ENCODE measurements at regions not wholly inside any gene's neighbourhood (a gene's known extent, or its start where the extent isn't known, plus 50 kb on each side); places are given as distances from the start of the nearest gene placed in this dataset.

DNA sequence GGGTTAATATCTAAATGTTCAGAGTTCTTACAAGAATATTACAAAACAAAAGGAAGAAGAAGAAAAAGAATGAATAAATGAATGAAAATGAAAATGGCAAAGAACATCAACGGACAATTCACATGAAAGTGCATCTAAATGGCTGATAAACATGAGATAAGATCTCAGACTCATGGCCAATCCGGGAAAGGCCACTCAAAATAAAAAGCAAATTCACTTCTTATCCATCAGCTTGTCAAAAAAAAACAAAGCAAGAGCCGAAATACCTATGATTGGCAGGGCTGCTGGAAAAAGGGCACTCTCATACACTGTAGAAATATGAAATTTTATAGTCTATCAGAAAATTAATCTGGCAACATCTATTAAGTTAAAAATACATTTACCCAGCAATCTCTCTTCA lies 103.6 kb upstream of the EDEM3 start:
- TF ChIP-seq YY1 (IDR thresholded peaks at IDR 0.05; ENCODE audit: extremely low read depth, insufficient replicate concordance, low read depth, low read length) (no peak), EGR1 (IDR thresholded peaks at IDR 0.05; ENCODE audit: low read depth) (no peak), FOSL1 (IDR thresholded peaks at IDR 0.05; ENCODE audit: low read depth) (no peak), ZFX (IDR thresholded peaks at IDR 0.05) (no peak), EZH2phosphoT487 (IDR thresholded peaks at IDR 0.05; ENCODE audit: borderline replicate concordance) (no peak), POLR2AphosphoS5 (IDR thresholded peaks at IDR 0.05; ENCODE audit: low read depth, low read length) (no peak)
- TF ChIP-seq, protein P1, sequence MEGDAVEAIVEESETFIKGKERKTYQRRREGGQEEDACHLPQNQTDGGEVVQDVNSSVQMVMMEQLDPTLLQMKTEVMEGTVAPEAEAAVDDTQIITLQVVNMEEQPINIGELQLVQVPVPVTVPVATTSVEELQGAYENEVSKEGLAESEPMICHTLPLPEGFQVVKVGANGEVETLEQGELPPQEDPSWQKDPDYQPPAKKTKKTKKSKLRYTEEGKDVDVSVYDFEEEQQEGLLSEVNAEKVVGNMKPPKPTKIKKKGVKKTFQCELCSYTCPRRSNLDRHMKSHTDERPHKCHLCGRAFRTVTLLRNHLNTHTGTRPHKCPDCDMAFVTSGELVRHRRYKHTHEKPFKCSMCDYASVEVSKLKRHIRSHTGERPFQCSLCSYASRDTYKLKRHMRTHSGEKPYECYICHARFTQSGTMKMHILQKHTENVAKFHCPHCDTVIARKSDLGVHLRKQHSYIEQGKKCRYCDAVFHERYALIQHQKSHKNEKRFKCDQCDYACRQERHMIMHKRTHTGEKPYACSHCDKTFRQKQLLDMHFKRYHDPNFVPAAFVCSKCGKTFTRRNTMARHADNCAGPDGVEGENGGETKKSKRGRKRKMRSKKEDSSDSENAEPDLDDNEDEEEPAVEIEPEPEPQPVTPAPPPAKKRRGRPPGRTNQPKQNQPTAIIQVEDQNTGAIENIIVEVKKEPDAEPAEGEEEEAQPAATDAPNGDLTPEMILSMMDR (IDR thresholded peaks at IDR 0.05 in 2 of 3, conservative IDR thresholded peaks at IDR 0.05 in 1 of 3; ENCODE audit: borderline replicate concordance in 1 of 3, insufficient read depth in 1 of 3, low read depth in 2 of 3, low read length in 2 of 3) = no peak
- H3K9ac ChIP-seq (ENCODE audit: low read length) = no peak overlapping the region
- POLR2A ChIA-PET = no interaction called here
- no peak overlapping the region for H3K4me2 ChIP-seq (ENCODE audit: low read length)
- DNase-seq (ENCODE audit: low read depth, low spot score) (no peak), ATAC-seq (no peak)
- no peak overlapping the region for H3K4me3 ChIP-seq (replicated peaks in 1 of 2; ENCODE audit: low read depth in 1 of 2, low read length in 2 of 2)
- RAD21 ChIA-PET (ENCODE audit: low non-redundant PET in 1 of 2, low total read pairs in 2 of 2, uncharacterized antibody in 2 of 2, unreplicated experiment in 2 of 2) = no interaction called here
- H3K9me3 ChIP-seq (ENCODE audit: control insufficient read depth in 1 of 2, insufficient read depth in 1 of 2, low read depth in 1 of 2, low read length in 2 of 2) = no peaks in the 10 kb centered on the region
- H3K79me2 ChIP-seq (ENCODE audit: insufficient read depth, low read length) = no peaks in the 10 kb centered on the region
- no TSS peak for BruUV-seq (replicated peaks)
- H3K27ac ChIP-seq (ENCODE audit: low read depth, low read length) = no peak overlapping the region
- 0 out of 2 replicates have a peak, but pooled peaks cover 5% of the 10 kb centered on the region for H3K27me3 ChIP-seq (ENCODE audit: insufficient read depth, low read length)
- H3K9me2 ChIP-seq (ENCODE audit: insufficient read depth) = no peaks in the 10 kb centered on the region
- no peaks in the 10 kb centered on the region for H3K4me1 ChIP-seq (ENCODE audit: control insufficient read depth in 1 of 2, insufficient read depth in 2 of 2, low read length in 2 of 2)
- intact Hi-C loops (cut with micrococcal nuclease) = no loop called here
- H3K36me3 ChIP-seq (ENCODE audit: control insufficient read depth in 1 of 2, insufficient read depth in 2 of 2, low read length in 2 of 2) = no peaks in the 10 kb centered on the region
- CTCF ChIA-PET = no interaction called here
- no peaks in the 10 kb centered on the region for H4K20me1 ChIP-seq (ENCODE audit: insufficient read depth)
- H2AFZ ChIP-seq (ENCODE audit: low read depth, low read length, poor library complexity, severe bottlenecking) = no peak overlapping the region

DNA sequence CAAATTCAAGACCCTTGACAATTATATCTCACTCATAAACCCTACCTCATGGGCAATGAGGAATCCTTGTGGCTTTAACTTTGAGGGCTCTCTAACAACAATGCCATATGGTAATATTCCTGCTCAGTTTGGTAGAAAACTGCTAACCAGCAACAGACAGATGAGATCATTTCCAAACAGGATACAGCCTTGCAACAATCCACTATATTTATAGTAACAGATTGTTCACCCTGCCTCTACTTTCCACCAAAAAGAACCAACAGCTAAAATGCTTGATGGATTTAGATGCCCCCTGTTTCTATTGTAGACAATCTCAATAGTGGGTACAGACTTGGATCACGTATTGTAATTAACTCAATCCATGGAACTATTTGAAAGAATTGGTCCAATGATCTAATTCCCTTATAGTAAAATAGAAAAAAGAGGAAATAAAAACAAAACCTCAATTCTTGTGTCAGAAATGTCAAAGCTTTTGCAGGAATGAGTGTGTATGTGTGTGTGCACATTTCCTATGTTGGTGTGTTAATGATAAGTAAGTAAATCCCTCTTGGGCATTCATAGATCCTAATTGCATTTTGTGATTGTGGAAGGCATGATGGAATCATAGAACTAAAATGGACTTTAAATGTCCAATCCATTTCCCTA lies 100.0 kb upstream of the EDEM3 start:
- no TSS peak for BruUV-seq (replicated peaks)
- H2AFZ ChIP-seq (ENCODE audit: low read depth, low read length, poor library complexity, severe bottlenecking) = no peak overlapping the region
- no peaks in the 10 kb centered on the region for H4K20me1 ChIP-seq (ENCODE audit: insufficient read depth)
- ChIA-PET RAD21 (ENCODE audit: low non-redundant PET in 1 of 2, low total read pairs in 2 of 2, uncharacterized antibody in 2 of 2, unreplicated experiment in 2 of 2) (no interaction called here), POLR2A (no interaction called here), CTCF (no interaction called here)
- no peaks in the 10 kb centered on the region for H3K9me3 ChIP-seq (ENCODE audit: control insufficient read depth in 1 of 2, insufficient read depth in 1 of 2, low read depth in 1 of 2, low read length in 2 of 2)
- no peaks in the 10 kb centered on the region for H3K36me3 ChIP-seq (ENCODE audit: control insufficient read depth in 1 of 2, insufficient read depth in 2 of 2, low read length in 2 of 2)
- intact Hi-C loops (cut with micrococcal nuclease) = no loop called here
- H3K4me1 ChIP-seq (ENCODE audit: control insufficient read depth in 1 of 2, insufficient read depth in 2 of 2, low read length in 2 of 2) = no peaks in the 10 kb centered on the region
- H3K27ac ChIP-seq (ENCODE audit: low read depth, low read length) = no peak overlapping the region
- DNase-seq (ENCODE audit: low read depth, low spot score) = no peak
- H3K4me3 ChIP-seq (replicated peaks in 1 of 2; ENCODE audit: low read depth in 1 of 2, low read length in 2 of 2) = no peak overlapping the region
- no peak for ATAC-seq
- H3K79me2 ChIP-seq (ENCODE audit: insufficient read depth, low read length) = no peaks in the 10 kb centered on the region
- no peak overlapping the region for H3K9ac ChIP-seq (ENCODE audit: low read length)
- H3K4me2 ChIP-seq (ENCODE audit: low read length) = no peak overlapping the region
- no peaks in the 10 kb centered on the region for H3K27me3 ChIP-seq (ENCODE audit: insufficient read depth, low read length)
- H3K9me2 ChIP-seq (ENCODE audit: insufficient read depth) = no peaks in the 10 kb centered on the region
- TF ChIP-seq, protein P2, sequence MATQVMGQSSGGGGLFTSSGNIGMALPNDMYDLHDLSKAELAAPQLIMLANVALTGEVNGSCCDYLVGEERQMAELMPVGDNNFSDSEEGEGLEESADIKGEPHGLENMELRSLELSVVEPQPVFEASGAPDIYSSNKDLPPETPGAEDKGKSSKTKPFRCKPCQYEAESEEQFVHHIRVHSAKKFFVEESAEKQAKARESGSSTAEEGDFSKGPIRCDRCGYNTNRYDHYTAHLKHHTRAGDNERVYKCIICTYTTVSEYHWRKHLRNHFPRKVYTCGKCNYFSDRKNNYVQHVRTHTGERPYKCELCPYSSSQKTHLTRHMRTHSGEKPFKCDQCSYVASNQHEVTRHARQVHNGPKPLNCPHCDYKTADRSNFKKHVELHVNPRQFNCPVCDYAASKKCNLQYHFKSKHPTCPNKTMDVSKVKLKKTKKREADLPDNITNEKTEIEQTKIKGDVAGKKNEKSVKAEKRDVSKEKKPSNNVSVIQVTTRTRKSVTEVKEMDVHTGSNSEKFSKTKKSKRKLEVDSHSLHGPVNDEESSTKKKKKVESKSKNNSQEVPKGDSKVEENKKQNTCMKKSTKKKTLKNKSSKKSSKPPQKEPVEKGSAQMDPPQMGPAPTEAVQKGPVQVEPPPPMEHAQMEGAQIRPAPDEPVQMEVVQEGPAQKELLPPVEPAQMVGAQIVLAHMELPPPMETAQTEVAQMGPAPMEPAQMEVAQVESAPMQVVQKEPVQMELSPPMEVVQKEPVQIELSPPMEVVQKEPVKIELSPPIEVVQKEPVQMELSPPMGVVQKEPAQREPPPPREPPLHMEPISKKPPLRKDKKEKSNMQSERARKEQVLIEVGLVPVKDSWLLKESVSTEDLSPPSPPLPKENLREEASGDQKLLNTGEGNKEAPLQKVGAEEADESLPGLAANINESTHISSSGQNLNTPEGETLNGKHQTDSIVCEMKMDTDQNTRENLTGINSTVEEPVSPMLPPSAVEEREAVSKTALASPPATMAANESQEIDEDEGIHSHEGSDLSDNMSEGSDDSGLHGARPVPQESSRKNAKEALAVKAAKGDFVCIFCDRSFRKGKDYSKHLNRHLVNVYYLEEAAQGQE (IDR thresholded peaks at IDR 0.05; ENCODE audit: low read depth) = no peak
- no peak for TF ChIP-seq ZNF274 (IDR thresholded peaks at IDR 0.05; ENCODE audit: low read depth, low read length)
- TF ChIP-seq, protein P3, sequence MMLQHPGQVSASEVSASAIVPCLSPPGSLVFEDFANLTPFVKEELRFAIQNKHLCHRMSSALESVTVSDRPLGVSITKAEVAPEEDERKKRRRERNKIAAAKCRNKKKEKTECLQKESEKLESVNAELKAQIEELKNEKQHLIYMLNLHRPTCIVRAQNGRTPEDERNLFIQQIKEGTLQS (IDR thresholded peaks at IDR 0.05) = no peak
- no peak for TF ChIP-seq TCF7L2 (IDR thresholded peaks at IDR 0.05; ENCODE audit: borderline replicate concordance, extremely low read depth, insufficient read depth, insufficient read length)
- TF ChIP-seq JUND (IDR thresholded peaks at IDR 0.05) = no peak
- TF ChIP-seq RAD21 (IDR thresholded peaks at IDR 0.05; ENCODE audit: low read depth) = no peak
- no peak for TF ChIP-seq CBX3 (IDR thresholded peaks at IDR 0.05; ENCODE audit: low read depth)
- TF ChIP-seq EGR1 (IDR thresholded peaks at IDR 0.05; ENCODE audit: low read depth) = no peak
- TF ChIP-seq CEBPB (IDR thresholded peaks at IDR 0.05; ENCODE audit: low read depth) = no peak
- no peak for TF ChIP-seq EZH2 (IDR thresholded peaks at IDR 0.05)
- no peak for TF ChIP-seq ELF1 (IDR thresholded peaks at IDR 0.05; ENCODE audit: borderline replicate concordance, low read depth)
